Glutamatergic neuron (in vitro differentiated cells): ENCODE measurements at regions not wholly inside any gene's neighbourhood (a gene's known extent, or its start where the extent isn't known, plus 50 kb on each side); places are given as distances from the start of the nearest gene placed in this dataset.

Experiments used
- DNase-seq: peaks from one replicate; pipeline ENCODE4 v3.0.0; 2022
- H3K27ac Mint-ChIP-seq: one replicate; pipeline ENCODE4 v1.8.0; 2020; ENCODE audit warnings: mild to moderate bottlenecking, mixed read lengths, inconsistent platforms; ENCODE audit not compliant: unreplicated experiment
- H3K27me3 Mint-ChIP-seq: one replicate; pipeline ENCODE4 v1.8.0; 2020; ENCODE audit warnings: mild to moderate bottlenecking, moderate library complexity, mixed read lengths, inconsistent platforms; ENCODE audit not compliant: unreplicated experiment
- H3K36me3 Mint-ChIP-seq: one replicate; pipeline ENCODE4 v1.8.0; 2020; ENCODE audit warnings: mild to moderate bottlenecking, mixed read lengths, inconsistent platforms; ENCODE audit not compliant: unreplicated experiment
- H3K4me1 Mint-ChIP-seq: one replicate; pipeline ENCODE4 v1.8.0; 2020; ENCODE audit warnings: mild to moderate bottlenecking, low read depth, mixed read lengths, inconsistent platforms; ENCODE audit not compliant: unreplicated experiment
- H3K4me3 Mint-ChIP-seq: one replicate; pipeline ENCODE4 v1.8.0; 2020; ENCODE audit warnings: mild to moderate bottlenecking, mixed read lengths, inconsistent platforms; ENCODE audit not compliant: unreplicated experiment
- H3K9me3 Mint-ChIP-seq: one replicate; pipeline ENCODE4 v1.8.0; 2020; ENCODE audit warnings: mild to moderate bottlenecking, moderate library complexity, mixed read lengths, inconsistent platforms; ENCODE audit not compliant: unreplicated experiment
- CTCF ChIP-seq: fragments of 200-600 bp; sonication (generic); IDR thresholded peaks from one replicate; pipeline ENCODE4 v1.5.0; 2021; ENCODE audit not compliant: partially characterized antibody, unreplicated experiment

GRCh38 chr4:125519371-125520146, 204.8 kb downstream of the FAT4 start:
- no peaks in the 10 kb centered on the region for H3K9me3 Mint-ChIP-seq
- no peaks in the 10 kb centered on the region for H3K4me1 Mint-ChIP-seq
- DNase-seq, result no peak
- no peak overlapping the region for H3K27ac Mint-ChIP-seq
- no peaks in the 10 kb centered on the region for H3K27me3 Mint-ChIP-seq
- no peak overlapping the region for H3K4me3 Mint-ChIP-seq
- TF ChIP-seq CTCF, result no peak
- no peaks in the 10 kb centered on the region for H3K36me3 Mint-ChIP-seq

GRCh38 chr4:125520258-125520990, 205.7 kb downstream of the FAT4 start:
- DNase-seq, result no peak
- TF ChIP-seq CTCF, result no peak
- H3K4me3 Mint-ChIP-seq, result no peak overlapping the region
- no peaks in the 10 kb centered on the region for H3K36me3 Mint-ChIP-seq
- no peaks in the 10 kb centered on the region for H3K27me3 Mint-ChIP-seq
- no peaks in the 10 kb centered on the region for H3K9me3 Mint-ChIP-seq
- H3K4me1 Mint-ChIP-seq, result no peaks in the 10 kb centered on the region
- no peak overlapping the region for H3K27ac Mint-ChIP-seq

GRCh38 chr4:125522588-125522987, 207.8 kb downstream of the FAT4 start:
- H3K4me1 Mint-ChIP-seq, result no peaks in the 10 kb centered on the region
- H3K27ac Mint-ChIP-seq, result no peak overlapping the region
- H3K36me3 Mint-ChIP-seq, result no peaks in the 10 kb centered on the region
- no peak for DNase-seq
- H3K27me3 Mint-ChIP-seq, result no peaks in the 10 kb centered on the region
- no peaks in the 10 kb centered on the region for H3K9me3 Mint-ChIP-seq
- TF ChIP-seq CTCF, result no peak
- no peak overlapping the region for H3K4me3 Mint-ChIP-seq

DNA sequence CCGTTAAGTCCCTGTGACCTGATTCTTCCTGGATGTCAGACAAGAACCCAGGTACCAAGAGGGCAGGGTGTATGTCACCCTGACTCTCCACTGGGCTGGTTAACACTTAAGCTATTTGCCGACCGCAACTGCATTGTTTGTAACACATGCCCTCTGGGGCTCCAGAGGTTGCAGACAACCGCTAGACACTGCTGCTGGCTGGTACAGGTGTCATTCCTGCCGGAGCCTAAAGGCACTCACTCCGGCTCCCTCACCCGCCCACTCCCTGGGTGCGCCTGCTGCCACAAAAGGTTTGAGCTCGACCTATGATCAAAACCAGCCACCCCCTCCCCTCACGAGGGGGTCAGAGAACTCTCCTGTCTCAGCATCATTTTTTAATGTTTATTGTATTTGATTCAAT, 208.2 kb downstream of the FAT4 start:
- H3K27me3 Mint-ChIP-seq, result no peaks in the 10 kb centered on the region
- no peak for TF ChIP-seq CTCF
- no peak for DNase-seq
- no peaks in the 10 kb centered on the region for H3K4me1 Mint-ChIP-seq
- H3K4me3 Mint-ChIP-seq, result no peak overlapping the region
- H3K36me3 Mint-ChIP-seq, result no peaks in the 10 kb centered on the region
- no peaks in the 10 kb centered on the region for H3K9me3 Mint-ChIP-seq
- H3K27ac Mint-ChIP-seq, result no peak overlapping the region

- TF ChIP-seq CTCF, result peak; percentile 54
- Mint-ChIP-seq H3K4me1 (no peaks in the 10 kb centered on the region), H3K9me3 (no peaks in the 10 kb centered on the region), H3K27ac (no peak overlapping the region), H3K4me3 (no peak overlapping the region), H3K36me3 (no peaks in the 10 kb centered on the region), H3K27me3 (no peaks in the 10 kb centered on the region)
- DNase-seq, result no peak
Observed at GRCh38 chr4:125526420-125526819, 211.7 kb downstream of the FAT4 start.
